Hepatocyte (in vitro differentiated cells): ENCODE measurements at regions not wholly inside any gene's neighbourhood (a gene's known extent, or its start where the extent isn't known, plus 50 kb on each side); places are given as distances from the start of the nearest gene placed in this dataset.

Experiments
- DNase-seq: peaks from one replicate; pipeline ENCODE4 v3.0.0-alpha.2; 2016; ENCODE audit warnings: low spot score
- H2AFZ ChIP-seq: fragments of 200-600 bp; sonication (generic); 2 replicates; pipeline ENCODE4 v1.6.0; 2016; ENCODE audit warnings: antibody characterized with exemption, mild to moderate bottlenecking
- H3K27ac ChIP-seq: fragments of 200-600 bp; sonication (generic); 2 replicates; pipeline ENCODE4 v1.5.1; 2016; ENCODE audit warnings: mild to moderate bottlenecking
- H3K27me3 ChIP-seq: fragments of 200-600 bp; sonication (generic); 2 replicates; pipeline ENCODE4 v1.6.1; 2016
- H3K36me3 ChIP-seq: fragments of 200-600 bp; sonication (generic); replicated peaks from 2 replicates; pipeline ENCODE4 v1.5.1; 2016; ENCODE audit warnings: low read depth; ENCODE audit not compliant: insufficient read depth
- H3K4me1 ChIP-seq: fragments of 200-600 bp; sonication (generic); 2 replicates; pipeline ENCODE4 v1.5.1; 2016; ENCODE audit warnings: mild to moderate bottlenecking, moderate library complexity; ENCODE audit not compliant: insufficient read depth
- H3K4me2 ChIP-seq: fragments of 200-600 bp; sonication (generic); 2 replicates; pipeline ENCODE4 v1.6.0; 2016
- H3K4me3 ChIP-seq: fragments of 200-600 bp; sonication (generic); 2 replicates; pipeline ENCODE4 v1.5.1; 2016; ENCODE audit warnings: mild to moderate bottlenecking
- H3K79me2 ChIP-seq: fragments of 200-600 bp; sonication (generic); 2 replicates; pipeline ENCODE4 v1.6.0; 2017; ENCODE audit warnings: mild to moderate bottlenecking
- H3K9me2 ChIP-seq: fragments of 200-600 bp; sonication (generic); replicated peaks from 2 replicates; pipeline ENCODE4 v1.6.0; 2017; ENCODE audit warnings: mild to moderate bottlenecking; ENCODE audit not compliant: insufficient read depth
- H3K9me3 ChIP-seq: fragments of 200-600 bp; sonication (generic); 2 replicates; pipeline ENCODE4 v1.5.1; 2016; ENCODE audit warnings: low read depth, mild to moderate bottlenecking
- H4K20me1 ChIP-seq: fragments of 200-600 bp; sonication (generic); 2 replicates; pipeline ENCODE4 v1.6.0; 2016; ENCODE audit warnings: mild to moderate bottlenecking; ENCODE audit not compliant: insufficient read depth, poor library complexity, severe bottlenecking
- EZH2 ChIP-seq: fragments of 200-600 bp; sonication (generic); IDR thresholded peaks from 2 replicates; pipeline ENCODE4 v1.6.1; 2016; ENCODE audit warnings: antibody characterized with exemption, mild to moderate bottlenecking, borderline replicate concordance
- EZH2phosphoT487 ChIP-seq: fragments of 200-600 bp; sonication (generic); IDR thresholded peaks from one replicate; pipeline ENCODE4 v1.6.1; 2018; ENCODE audit warnings: antibody characterized with exemption, mild to moderate bottlenecking, low read depth, moderate library complexity; ENCODE audit not compliant: unreplicated experiment, severe bottlenecking
- WGBS: methylation state at CpG from one replicate; pipeline ENCODE4 v1.1.6; 2016; ENCODE audit warnings: low lambda C conversion rate; ENCODE audit errors: missing lambda C conversion rate; 5-methylcytosine and 5-hydroxymethylcytosine counted together
- TF ChIP-seq, protein P1 (sequence below): fragments of 200-600 bp; sonication (generic); IDR thresholded peaks from 2 replicates; pipeline ENCODE4 v1.5.1; 2016; ENCODE audit warnings: antibody characterized with exemption, mild to moderate bottlenecking; ENCODE audit not compliant: poor library complexity

DNA sequence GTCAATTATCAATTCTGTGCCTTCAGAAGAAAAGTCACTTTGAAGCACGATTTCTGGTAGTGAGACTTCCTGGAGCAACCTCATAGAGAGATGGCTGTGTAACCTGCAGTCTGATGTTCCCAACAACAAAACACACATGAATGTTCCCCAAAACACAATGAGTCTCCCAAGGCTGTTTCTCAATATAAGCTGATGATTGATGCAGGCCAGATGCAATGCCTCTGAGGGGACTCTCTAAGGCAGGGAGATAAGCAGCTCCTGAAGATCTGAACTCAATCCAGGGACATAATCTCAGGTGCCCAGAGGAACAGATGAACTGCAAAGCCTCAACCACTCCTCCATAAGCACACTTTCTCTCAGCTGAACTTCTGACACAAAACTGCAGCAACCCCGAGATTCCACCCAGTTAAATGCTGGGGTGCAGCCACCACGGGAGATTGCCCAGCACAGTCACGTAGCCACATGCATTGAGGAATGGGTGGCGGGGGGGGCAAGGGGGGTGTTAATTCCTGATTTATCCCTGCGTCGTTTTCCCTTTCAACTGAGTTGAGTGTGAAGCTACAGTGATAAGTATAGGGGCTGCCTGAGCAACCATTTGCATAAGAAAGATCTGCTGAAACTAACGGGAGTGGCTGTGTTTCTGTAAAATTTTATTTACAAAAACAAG is 122.7 kb upstream of the RASEF start:
- H3K27me3 ChIP-seq = peaks cover 3% of the 10 kb centered on the region
- H3K4me3 ChIP-seq = no peak overlapping the region
- peak overlapping the region; percentile 6 for H2AFZ ChIP-seq
- H4K20me1 ChIP-seq = no peaks in the 10 kb centered on the region
- no peaks in the 10 kb centered on the region for H3K36me3 ChIP-seq
- no peaks in the 10 kb centered on the region for H3K9me2 ChIP-seq
- H3K79me2 ChIP-seq = no peaks in the 10 kb centered on the region
- no peak overlapping the region for H3K27ac ChIP-seq
- no peaks in the 10 kb centered on the region for H3K4me1 ChIP-seq
- WGBS = 34% methylated on average over 7 of the region's 8 CpGs
- no peak for DNase-seq
- TF ChIP-seq EZH2phosphoT487 (no peak), EZH2 (no peak)
- TF ChIP-seq, protein P1, sequence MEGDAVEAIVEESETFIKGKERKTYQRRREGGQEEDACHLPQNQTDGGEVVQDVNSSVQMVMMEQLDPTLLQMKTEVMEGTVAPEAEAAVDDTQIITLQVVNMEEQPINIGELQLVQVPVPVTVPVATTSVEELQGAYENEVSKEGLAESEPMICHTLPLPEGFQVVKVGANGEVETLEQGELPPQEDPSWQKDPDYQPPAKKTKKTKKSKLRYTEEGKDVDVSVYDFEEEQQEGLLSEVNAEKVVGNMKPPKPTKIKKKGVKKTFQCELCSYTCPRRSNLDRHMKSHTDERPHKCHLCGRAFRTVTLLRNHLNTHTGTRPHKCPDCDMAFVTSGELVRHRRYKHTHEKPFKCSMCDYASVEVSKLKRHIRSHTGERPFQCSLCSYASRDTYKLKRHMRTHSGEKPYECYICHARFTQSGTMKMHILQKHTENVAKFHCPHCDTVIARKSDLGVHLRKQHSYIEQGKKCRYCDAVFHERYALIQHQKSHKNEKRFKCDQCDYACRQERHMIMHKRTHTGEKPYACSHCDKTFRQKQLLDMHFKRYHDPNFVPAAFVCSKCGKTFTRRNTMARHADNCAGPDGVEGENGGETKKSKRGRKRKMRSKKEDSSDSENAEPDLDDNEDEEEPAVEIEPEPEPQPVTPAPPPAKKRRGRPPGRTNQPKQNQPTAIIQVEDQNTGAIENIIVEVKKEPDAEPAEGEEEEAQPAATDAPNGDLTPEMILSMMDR = no peak
- peak overlapping the region; percentile 63 for H3K4me2 ChIP-seq
- H3K9me3 ChIP-seq = no peaks in the 10 kb centered on the region

DNA sequence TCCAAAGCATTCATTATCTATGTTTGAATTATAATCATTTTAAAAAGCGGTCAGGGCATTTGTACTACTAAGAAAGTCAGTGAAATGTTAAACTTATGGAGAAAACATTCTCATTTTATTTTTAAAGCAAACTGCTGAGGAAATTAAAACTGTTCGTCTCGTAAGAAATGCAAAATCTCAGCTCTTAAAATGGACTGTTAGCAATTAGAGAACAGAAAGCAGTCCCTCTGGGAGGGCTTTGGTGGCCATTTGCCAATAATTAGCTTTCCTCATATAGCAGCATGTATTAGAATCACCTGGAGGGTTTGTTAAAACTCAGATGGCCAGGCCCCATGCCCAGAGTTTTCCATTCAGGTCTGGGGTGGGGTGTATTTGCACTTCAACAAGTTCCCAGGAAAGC is 120.7 kb upstream of the RASEF start:
- Histone ChIP-seq H3K79me2 (no peaks in the 10 kb centered on the region), H3K4me3 (no peak overlapping the region), H3K4me2 (no peak overlapping the region), H3K27me3 (peaks cover 3% of the 10 kb centered on the region), H3K4me1 (no peaks in the 10 kb centered on the region), H4K20me1 (no peaks in the 10 kb centered on the region), H3K9me3 (no peaks in the 10 kb centered on the region), H2AFZ (no peak overlapping the region), H3K9me2 (no peaks in the 10 kb centered on the region), H3K27ac (no peak overlapping the region), H3K36me3 (no peaks in the 10 kb centered on the region)
- 76% methylated on average over 3 of the region's 3 CpGs for WGBS
- TF ChIP-seq EZH2phosphoT487 (no peak), EZH2 (no peak)
- TF ChIP-seq, protein P1 = no peak
- DNase-seq = no peak

DNA sequence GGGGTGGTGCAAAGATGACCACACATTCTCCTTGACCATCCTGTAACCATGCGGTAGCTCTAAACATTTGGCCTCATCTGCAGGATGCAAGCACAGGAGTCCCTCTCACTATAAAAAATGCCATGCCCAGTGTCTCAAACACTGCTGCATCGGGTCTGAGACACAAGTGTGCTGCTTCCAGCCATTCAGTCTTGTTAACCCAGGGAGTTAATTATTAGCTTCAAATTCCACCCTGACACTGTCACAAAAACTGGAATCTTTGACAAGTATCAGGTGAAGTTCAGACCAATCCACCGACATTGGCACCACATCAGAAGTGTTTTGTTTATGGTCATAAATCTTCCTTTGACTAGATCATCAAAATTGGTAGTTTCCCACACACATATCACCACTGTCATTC is 119.1 kb upstream of the RASEF start:
- DNase-seq = peak; percentile 32
- WGBS = 62% methylated on average over 3 of the region's 3 CpGs
- Histone ChIP-seq H3K27me3 (no peaks in the 10 kb centered on the region), H3K4me3 (no peak overlapping the region), H3K4me1 (no peaks in the 10 kb centered on the region), H2AFZ (no peak overlapping the region), H3K27ac (no peak overlapping the region), H3K36me3 (no peaks in the 10 kb centered on the region), H3K9me2 (no peaks in the 10 kb centered on the region), H3K4me2 (no peak overlapping the region), H3K79me2 (no peaks in the 10 kb centered on the region), H3K9me3 (no peaks in the 10 kb centered on the region), H4K20me1 (no peaks in the 10 kb centered on the region)
- TF ChIP-seq EZH2 (no peak), EZH2phosphoT487 (no peak)
- TF ChIP-seq, protein P1 = no peak

DNA sequence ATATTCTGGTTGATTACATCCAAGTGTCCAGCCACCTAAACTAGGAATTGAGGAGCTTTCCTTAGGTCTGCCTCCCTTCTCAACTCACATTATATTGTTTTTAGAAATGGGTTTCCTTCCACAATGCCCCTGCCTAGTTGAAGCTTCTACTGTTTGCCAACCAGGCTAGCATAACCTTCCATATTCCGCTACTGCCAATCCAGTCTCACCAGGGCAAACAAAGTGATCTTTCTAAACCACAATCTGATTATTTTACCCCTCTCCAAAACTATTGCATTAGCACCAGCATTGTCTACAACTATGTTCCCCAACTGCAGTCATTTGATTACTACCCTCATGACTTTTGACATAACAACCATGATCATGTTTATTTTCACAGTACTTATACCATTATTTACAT is 115.8 kb upstream of the RASEF start:
- no peaks in the 10 kb centered on the region for H3K36me3 ChIP-seq
- H4K20me1 ChIP-seq = no peaks in the 10 kb centered on the region
- no peak overlapping the region for H3K27ac ChIP-seq
- no peaks in the 10 kb centered on the region for H3K27me3 ChIP-seq
- H3K9me3 ChIP-seq = no peaks in the 10 kb centered on the region
- H3K4me3 ChIP-seq = no peak overlapping the region
- 96% methylated on average over 1 of the region's 1 CpG for WGBS
- H2AFZ ChIP-seq = no peak overlapping the region
- no peaks in the 10 kb centered on the region for H3K4me1 ChIP-seq
- no peak for TF ChIP-seq EZH2phosphoT487
- H3K4me2 ChIP-seq = no peak overlapping the region
- H3K79me2 ChIP-seq = no peaks in the 10 kb centered on the region
- no peak for DNase-seq
- no peaks in the 10 kb centered on the region for H3K9me2 ChIP-seq
